Neural progenitor cell (in vitro differentiated cells): ENCODE measurements at regions not wholly inside any gene's neighbourhood (a gene's known extent, or its start where the extent isn't known, plus 50 kb on each side); places are given as distances from the start of the nearest gene placed in this dataset.

ENCODE experiments used
- DNase-seq: peaks from one replicate; pipeline ENCODE4 v3.0.0-alpha.2; 2016; ENCODE audit warnings: low spot score
- H2AFZ ChIP-seq: fragments of 200-600 bp; sonication (generic); replicated peaks from 2 replicates; pipeline ENCODE4 v1.6.1; 2016; ENCODE audit warnings: antibody characterized with exemption
- H3F3A ChIP-seq: fragments of 200-600 bp; sonication (generic); 2 replicates; pipeline ENCODE4 v1.6.1; 2016; ENCODE audit warnings: antibody characterized with exemption, low read depth
- H3K27ac ChIP-seq: fragments of 200-600 bp; sonication (generic); 2 replicates; pipeline ENCODE4 v1.5.1; 2016; ENCODE audit warnings: mild to moderate bottlenecking
- H3K27me3 ChIP-seq: fragments of 200-600 bp; sonication (generic); 2 replicates; pipeline ENCODE4 v1.6.1; 2016; ENCODE audit warnings: mild to moderate bottlenecking, moderate library complexity
- H3K36me3 ChIP-seq: fragments of 200-600 bp; sonication (generic); 2 replicates; pipeline ENCODE4 v1.5.1; 2016
- H3K4me1 ChIP-seq: fragments of 200-600 bp; sonication (generic); 2 replicates; pipeline ENCODE4 v1.6.1; 2016; ENCODE audit warnings: mixed run types
- H3K4me2 ChIP-seq: fragments of 200-600 bp; sonication (generic); 2 replicates; pipeline ENCODE4 v1.6.1; 2016
- H3K4me3 ChIP-seq: fragments of 200-600 bp; sonication (generic); 2 replicates; pipeline ENCODE4 v1.5.1; 2016
- H3K79me2 ChIP-seq: fragments of 200-600 bp; sonication (generic); 2 replicates; pipeline ENCODE4 v1.6.1; 2016; ENCODE audit warnings: low read depth
- H3K9ac ChIP-seq: fragments of 200-600 bp; sonication (generic); 2 replicates; pipeline ENCODE4 v1.6.1; 2016
- H3K9me3 ChIP-seq: fragments of 200-600 bp; sonication (generic); 2 replicates; pipeline ENCODE4 v1.5.1; 2016; ENCODE audit warnings: low read depth
- H4K20me1 ChIP-seq: fragments of 200-600 bp; sonication (generic); 2 replicates; pipeline ENCODE4 v1.6.1; 2016; ENCODE audit warnings: low read depth
- H3K27ac Mint-ChIP-seq: 3 replicates; pipeline ENCODE4 v1.8.0; 2021; ENCODE audit warnings: mixed read lengths
- H3K27me3 Mint-ChIP-seq: 2 replicates; pipeline ENCODE4 v1.8.0; 2022; ENCODE audit warnings: low read depth, mild to moderate bottlenecking, inconsistent platforms, moderate library complexity, mixed read lengths; ENCODE audit not compliant: insufficient read depth
- H3K36me3 Mint-ChIP-seq: 3 replicates; pipeline ENCODE4 v1.8.0; 2021; ENCODE audit warnings: mixed read lengths
- H3K4me1 Mint-ChIP-seq: 3 replicates; pipeline ENCODE4 v1.8.0; 2021; ENCODE audit warnings: mixed read lengths
- H3K4me3 Mint-ChIP-seq: 3 replicates; pipeline ENCODE4 v1.8.0; 2021; ENCODE audit warnings: mild to moderate bottlenecking, moderate library complexity, mixed read lengths
- H3K9me3 Mint-ChIP-seq: 3 replicates; pipeline ENCODE4 v1.8.0; 2020; ENCODE audit warnings: mixed read lengths
- CTCF ChIP-seq: fragments of 200-600 bp; sonication (generic); IDR thresholded peaks from 2 replicates; pipeline ENCODE4 v1.5.1; 2017; ENCODE audit warnings: antibody characterized with exemption, mild to moderate bottlenecking
- EZH2 ChIP-seq: fragments of 200-600 bp; sonication (generic); IDR thresholded peaks from 2 replicates; pipeline ENCODE4 v1.6.1; 2017; ENCODE audit warnings: antibody characterized with exemption, mild to moderate bottlenecking, moderate library complexity
- EZH2phosphoT487 ChIP-seq: fragments of 200-600 bp; sonication (generic); IDR thresholded peaks from 2 replicates; pipeline ENCODE4 v1.6.1; 2017; ENCODE audit warnings: antibody characterized with exemption

- Histone ChIP-seq H2AFZ (no peak overlapping the region), H3K9ac (no peak overlapping the region), H3K4me1 (no peaks in the 10 kb centered on the region), H4K20me1 (no peaks in the 10 kb centered on the region), H3K27ac (no peak overlapping the region), H3K36me3 (no peaks in the 10 kb centered on the region), H3K4me3 (no peak overlapping the region), H3K9me3 (no peaks in the 10 kb centered on the region), H3K79me2 (no peaks in the 10 kb centered on the region), H3F3A (no peaks in the 10 kb centered on the region), H3K4me2 (no peak overlapping the region), H3K27me3 (no peaks in the 10 kb centered on the region)
- Mint-ChIP-seq H3K36me3 (no peaks in the 10 kb centered on the region), H3K9me3 (no peaks in the 10 kb centered on the region), H3K27me3 (no peaks in the 10 kb centered on the region), H3K4me1 (peaks cover 8% of the 10 kb centered on the region), H3K4me3 (no peak overlapping the region), H3K27ac (no peak overlapping the region)
- DNase-seq, result no peak
- no peak for TF ChIP-seq CTCF
- TF ChIP-seq EZH2, result no peak
- no peak for TF ChIP-seq EZH2phosphoT487
Measured at GRCh38 chr2:138356178-138356577, 145.4 kb upstream of the SPOPL start.

- Mint-ChIP-seq H3K27me3 (no peaks in the 10 kb centered on the region), H3K4me1 (peaks cover 8% of the 10 kb centered on the region), H3K27ac (no peak overlapping the region), H3K36me3 (no peaks in the 10 kb centered on the region), H3K9me3 (no peaks in the 10 kb centered on the region), H3K4me3 (no peak overlapping the region)
- no peaks in the 10 kb centered on the region for H3F3A ChIP-seq
- H3K79me2 ChIP-seq, result no peaks in the 10 kb centered on the region
- no peaks in the 10 kb centered on the region for H3K9me3 ChIP-seq
- H3K27ac ChIP-seq, result no peak overlapping the region
- H3K4me3 ChIP-seq, result no peak overlapping the region
- H3K27me3 ChIP-seq, result no peaks in the 10 kb centered on the region
- TF ChIP-seq EZH2, result no peak
- no peak for TF ChIP-seq EZH2phosphoT487
- TF ChIP-seq CTCF, result no peak
- no peaks in the 10 kb centered on the region for H3K4me1 ChIP-seq
- no peak overlapping the region for H3K9ac ChIP-seq
- no peak overlapping the region for H2AFZ ChIP-seq
- no peaks in the 10 kb centered on the region for H4K20me1 ChIP-seq
- no peaks in the 10 kb centered on the region for H3K36me3 ChIP-seq
- no peak overlapping the region for H3K4me2 ChIP-seq
- no peak for DNase-seq
Measured at GRCh38 chr2:138359532-138359931, 142.0 kb upstream of the SPOPL start.

- no peak overlapping the region for H3K27ac Mint-ChIP-seq
- Histone ChIP-seq H3K27me3 (no peaks in the 10 kb centered on the region), H3K4me2 (no peak overlapping the region), H3K9ac (no peak overlapping the region), H3K4me1 (no peaks in the 10 kb centered on the region), H3K4me3 (no peak overlapping the region), H3K36me3 (no peaks in the 10 kb centered on the region), H2AFZ (no peak overlapping the region), H4K20me1 (no peaks in the 10 kb centered on the region), H3K27ac (no peak overlapping the region), H3K79me2 (no peaks in the 10 kb centered on the region), H3F3A (no peaks in the 10 kb centered on the region), H3K9me3 (no peaks in the 10 kb centered on the region)
- no peak for DNase-seq
- no peaks in the 10 kb centered on the region for H3K4me1 Mint-ChIP-seq
- TF ChIP-seq CTCF, result no peak
- no peak for TF ChIP-seq EZH2phosphoT487
- no peak for TF ChIP-seq EZH2
- no peaks in the 10 kb centered on the region for H3K36me3 Mint-ChIP-seq
- no peaks in the 10 kb centered on the region for H3K27me3 Mint-ChIP-seq
- H3K4me3 Mint-ChIP-seq, result no peak overlapping the region
- H3K9me3 Mint-ChIP-seq, result no peaks in the 10 kb centered on the region
Measured at GRCh38 chr2:138364554-138365162, 136.9 kb upstream of the SPOPL start.
